ENCODE measurements at regions not wholly inside any gene's neighbourhood (a gene's known extent, or its start where the extent isn't known, plus 50 kb on each side); places are given as distances from the start of the nearest gene placed in this dataset.

GRCh38 chr4:163922302-163922701 is 427.8 kb downstream of the TMA16 start:
- ChIA-PET POLR2A (no interaction called here), CTCF (no interaction called here)
- no peak for TF ChIP-seq CTCF (IDR thresholded peaks at IDR 0.05; ENCODE audit: insufficient read depth, low read length, missing control alignments)
- H3K4me3 ChIP-seq (ENCODE audit: low read depth, low read length) = no peak overlapping the region
- no peak for DNase-seq (ENCODE audit: low read depth, low spot score)

GRCh38 chr4:163923092-163923491 is 428.6 kb downstream of the TMA16 start:
- CTCF ChIA-PET = no interaction called here
- POLR2A ChIA-PET = no interaction called here
- no peak overlapping the region for H3K4me3 ChIP-seq (ENCODE audit: low read depth, low read length)
- no peak for TF ChIP-seq CTCF (IDR thresholded peaks at IDR 0.05; ENCODE audit: insufficient read depth, low read length, missing control alignments)
- no peak for DNase-seq (ENCODE audit: low read depth, low spot score)

- no peak for DNase-seq (ENCODE audit: low read depth, low spot score)
- ChIA-PET POLR2A (no interaction called here), CTCF (no interaction called here)
- H3K4me3 ChIP-seq (ENCODE audit: low read depth, low read length) = no peak overlapping the region
- TF ChIP-seq CTCF (IDR thresholded peaks at IDR 0.05; ENCODE audit: insufficient read depth, low read length, missing control alignments) = no peak
Observed at GRCh38 chr4:163930086-163930485, 435.6 kb downstream of the TMA16 start.

- ChIA-PET POLR2A (no interaction called here), CTCF (no interaction called here)
- no peak for TF ChIP-seq CTCF (IDR thresholded peaks at IDR 0.05; ENCODE audit: insufficient read depth, low read length, missing control alignments)
- no peak for DNase-seq (ENCODE audit: low read depth, low spot score)
- H3K4me3 ChIP-seq (ENCODE audit: low read depth, low read length) = no peak overlapping the region
Observed at GRCh38 chr4:163932504-163932903, 438.0 kb downstream of the TMA16 start.

GRCh38 chr4:163939597-163939996 is 445.1 kb downstream of the TMA16 start:
- ChIA-PET POLR2A (no interaction called here), CTCF (no interaction called here)
- no peak for TF ChIP-seq CTCF (IDR thresholded peaks at IDR 0.05; ENCODE audit: insufficient read depth, low read length, missing control alignments)
- no peak for DNase-seq (ENCODE audit: low read depth, low spot score)
- H3K4me3 ChIP-seq (ENCODE audit: low read depth, low read length) = no peak overlapping the region

GRCh38 chr4:163941221-163941905 is 446.9 kb downstream of the TMA16 start:
- ChIA-PET CTCF (no interaction called here), POLR2A (no interaction called here)
- no peak overlapping the region for H3K4me3 ChIP-seq (ENCODE audit: low read depth, low read length)
- no peak for DNase-seq (ENCODE audit: low read depth, low spot score)
- no peak for TF ChIP-seq CTCF (IDR thresholded peaks at IDR 0.05; ENCODE audit: insufficient read depth, low read length, missing control alignments)

Measured in AG04449 (cell line).